ENCODE measurements at regions not wholly inside any gene's neighbourhood (a gene's known extent, or its start where the extent isn't known, plus 50 kb on each side); places are given as distances from the start of the nearest gene placed in this dataset.
"Not testable (repeated sequence)": the region's sequence is repeated elsewhere in the genome, so short reads cannot be mapped to it uniquely, and the experiment has no call there.

DNA sequence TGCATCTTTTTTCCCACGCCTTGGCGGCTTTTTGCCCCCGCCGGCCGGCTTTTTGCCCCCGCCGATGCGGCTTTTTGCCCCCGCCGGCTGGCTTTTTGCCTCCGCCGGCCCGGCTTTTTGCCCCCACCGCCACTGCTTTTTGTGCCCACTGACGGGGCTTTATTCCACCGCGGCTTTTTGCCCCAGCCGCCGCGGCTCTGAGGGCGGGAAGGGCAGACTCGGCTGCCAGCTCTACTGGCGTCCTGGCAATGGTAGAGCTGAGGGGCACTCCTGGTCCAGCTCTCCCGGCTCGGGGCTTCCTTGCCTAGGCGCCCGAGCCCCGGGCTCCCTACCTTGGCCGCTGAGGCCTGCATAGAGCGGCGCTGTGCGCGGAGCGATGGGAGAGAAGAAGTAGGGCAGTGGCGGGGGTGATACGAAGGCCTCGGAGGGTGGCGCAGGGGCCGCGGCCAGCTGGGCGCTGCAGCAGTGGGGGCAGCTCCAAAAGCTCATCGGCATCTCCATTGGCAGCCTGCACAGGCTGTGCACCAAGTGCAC, 591.4 kb downstream of the TP53TG3F start:
- Histone ChIP-seq H3K27me3 (ENCODE audit: low read depth) (no peaks in the 10 kb centered on the region), H3K4me1 (no peaks in the 10 kb centered on the region), H3K9me3 (no peaks in the 10 kb centered on the region; the same call in 1 of the 2 replicates), H3K36me3 (replicated peaks) (no peaks in the 10 kb centered on the region), H3K4me3 (no peak overlapping the region)
- in situ Hi-C loops (cut with MboI; ENCODE audit: low sequenced_read_pairs) = loop anchor here (25.0 kb wide), 1 partner anchor 111 kb away; no protein-coding TSS in a partner anchor
- no peak for DNase-seq (ENCODE audit: low spot score in 2 of 2)

- Histone ChIP-seq H3K27me3 (ENCODE audit: low read depth) (no peaks in the 10 kb centered on the region), H3K9me3 (no peaks in the 10 kb centered on the region; the same call in 1 of the 2 replicates), H3K4me3 (no peak overlapping the region), H3K36me3 (replicated peaks) (no peaks in the 10 kb centered on the region), H3K4me1 (no peaks in the 10 kb centered on the region)
- in situ Hi-C loops (cut with MboI; ENCODE audit: low sequenced_read_pairs) = loop anchor here (25.0 kb wide), 1 partner anchor 108 kb away; no protein-coding TSS in a partner anchor
- DNase-seq (ENCODE audit: low spot score in 2 of 2) = no peak
Observed at GRCh38 chr16:34054137-34054536, 594.7 kb downstream of the TP53TG3F start.

GRCh38 chr16:34054969-34055368, 595.6 kb downstream of the TP53TG3F start:
- Histone ChIP-seq H3K36me3 (replicated peaks) (no peaks in the 10 kb centered on the region), H3K4me3 (no peak overlapping the region), H3K4me1 (no peaks in the 10 kb centered on the region), H3K27me3 (ENCODE audit: low read depth) (no peaks in the 10 kb centered on the region), H3K9me3 (no peaks in the 10 kb centered on the region; the same call in 1 of the 2 replicates)
- no peak for DNase-seq (ENCODE audit: low spot score in 2 of 2)
- in situ Hi-C loops (cut with MboI; ENCODE audit: low sequenced_read_pairs) = loop anchor here (25.0 kb wide), 1 partner anchor 107 kb away; no protein-coding TSS in a partner anchor

- H3K36me3 ChIP-seq (replicated peaks); H3K9me3 ChIP-seq; H3K4me1 ChIP-seq; H3K27me3 ChIP-seq (ENCODE audit: low read depth); H3K4me3 ChIP-seq; DNase-seq (ENCODE audit: low spot score in 2 of 2): not testable (repeated sequence)
- in situ Hi-C loops (cut with MboI; ENCODE audit: low sequenced_read_pairs) = loop anchor here (25.0 kb wide), 1 partner anchor 100 kb away; no protein-coding TSS in a partner anchor
Observed at GRCh38 chr16:34062620-34063253, 603.3 kb downstream of the TP53TG3F start.

DNA sequence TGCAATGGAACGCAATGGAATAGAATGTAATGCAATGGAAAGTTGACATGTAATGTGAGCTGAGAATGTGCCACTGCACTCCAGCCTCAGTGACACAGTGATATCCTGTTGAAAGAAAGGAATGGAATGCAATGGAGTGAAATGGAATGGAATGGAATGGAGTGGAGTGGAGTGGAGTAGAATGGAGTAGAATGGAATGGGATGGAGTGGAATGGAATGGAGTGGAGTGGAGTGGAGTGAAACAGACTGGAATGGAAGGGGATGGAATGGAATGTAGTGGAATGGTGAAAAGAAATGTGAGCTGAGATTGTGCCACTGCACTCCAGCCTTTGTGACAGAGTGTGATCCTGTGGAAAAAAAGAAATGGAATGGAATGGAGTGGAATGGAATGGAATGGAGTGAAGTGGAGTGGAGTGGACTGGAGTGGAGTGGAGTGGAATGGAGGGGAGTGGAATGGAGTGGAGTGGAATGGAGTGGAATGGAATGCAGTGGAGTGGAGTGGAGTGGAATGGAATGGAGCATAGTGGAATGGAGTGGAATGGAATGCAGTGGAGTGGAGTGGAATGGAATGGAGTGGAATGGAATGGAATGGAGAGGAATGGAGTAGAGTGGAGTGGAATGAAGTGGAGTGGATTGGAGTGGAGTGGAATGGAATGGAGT, 604.2 kb downstream of the TP53TG3F start:
- not testable (repeated sequence) for H3K27me3 ChIP-seq (ENCODE audit: low read depth); H3K4me1 ChIP-seq; DNase-seq (ENCODE audit: low spot score in 2 of 2); H3K4me3 ChIP-seq; H3K9me3 ChIP-seq; H3K36me3 ChIP-seq (replicated peaks)
- in situ Hi-C loops (cut with MboI; ENCODE audit: low sequenced_read_pairs) = loop anchor here (25.0 kb wide), 1 partner anchor 99 kb away; no protein-coding TSS in a partner anchor

DNA sequence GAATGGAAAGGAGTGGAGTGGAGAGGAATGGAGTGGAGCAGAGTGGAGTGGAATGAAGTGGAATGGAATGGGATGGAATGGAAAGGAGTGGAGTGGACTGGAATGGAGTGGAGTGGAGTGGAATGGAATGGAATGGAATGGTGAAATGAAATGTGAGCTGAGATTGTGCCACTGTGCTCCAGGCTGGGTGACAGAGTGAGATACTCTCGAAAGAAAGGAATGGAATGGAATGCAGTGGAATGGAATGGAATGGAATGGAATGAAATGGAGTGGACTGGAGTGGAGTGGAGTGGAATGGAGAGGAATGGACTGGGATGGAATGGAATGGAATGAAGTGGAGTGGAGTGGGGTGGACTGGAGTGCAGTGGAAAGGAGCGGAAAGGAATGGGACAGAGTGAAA, 605.2 kb downstream of the TP53TG3F start:
- not testable (repeated sequence) for H3K36me3 ChIP-seq (replicated peaks); H3K27me3 ChIP-seq (ENCODE audit: low read depth); H3K4me1 ChIP-seq; H3K9me3 ChIP-seq; DNase-seq (ENCODE audit: low spot score in 2 of 2); H3K4me3 ChIP-seq
- in situ Hi-C loops (cut with MboI; ENCODE audit: low sequenced_read_pairs) = loop anchor here (25.0 kb wide), 1 partner anchor 98 kb away; no protein-coding TSS in a partner anchor

- H3K4me1 ChIP-seq; DNase-seq (ENCODE audit: low spot score in 2 of 2); H3K27me3 ChIP-seq (ENCODE audit: low read depth); H3K9me3 ChIP-seq; H3K36me3 ChIP-seq (replicated peaks); H3K4me3 ChIP-seq: not testable (repeated sequence)
- in situ Hi-C loops (cut with MboI; ENCODE audit: low sequenced_read_pairs) = loop anchor here (25.0 kb wide), 1 partner anchor 93 kb away; no protein-coding TSS in a partner anchor
Observed at GRCh38 chr16:34069731-34070130, 610.3 kb downstream of the TP53TG3F start.

- Histone ChIP-seq H3K9me3 (peaks cover 10% of the 10 kb centered on the region), H3K4me3 (no peak overlapping the region), H3K36me3 (replicated peaks) (no peaks in the 10 kb centered on the region), H3K27me3 (ENCODE audit: low read depth) (no peaks in the 10 kb centered on the region), H3K4me1 (no peaks in the 10 kb centered on the region)
- in situ Hi-C loops (cut with MboI; ENCODE audit: low sequenced_read_pairs) = no loop called here
- DNase-seq (ENCODE audit: low spot score in 2 of 2) = no peak
Observed at GRCh38 chr16:34078691-34079090, 619.3 kb downstream of the TP53TG3F start.

GRCh38 chr16:34085038-34085437, 625.6 kb downstream of the TP53TG3F start:
- H3K4me1 ChIP-seq; H3K36me3 ChIP-seq (replicated peaks); in situ Hi-C loops (cut with MboI; ENCODE audit: low sequenced_read_pairs); DNase-seq (ENCODE audit: low spot score in 2 of 2); H3K27me3 ChIP-seq (ENCODE audit: low read depth); H3K9me3 ChIP-seq; H3K4me3 ChIP-seq: not testable (repeated sequence)

- H3K36me3 ChIP-seq (replicated peaks); DNase-seq (ENCODE audit: low spot score in 2 of 2); H3K4me3 ChIP-seq; H3K9me3 ChIP-seq; H3K27me3 ChIP-seq (ENCODE audit: low read depth); H3K4me1 ChIP-seq; in situ Hi-C loops (cut with MboI; ENCODE audit: low sequenced_read_pairs): not testable (repeated sequence)
Observed at GRCh38 chr16:34095006-34095405, 635.6 kb downstream of the TP53TG3F start.

GRCh38 chr16:34096911-34097310, 637.5 kb downstream of the TP53TG3F start:
- in situ Hi-C loops (cut with MboI; ENCODE audit: low sequenced_read_pairs); H3K4me1 ChIP-seq; H3K4me3 ChIP-seq; H3K27me3 ChIP-seq (ENCODE audit: low read depth); H3K9me3 ChIP-seq; H3K36me3 ChIP-seq (replicated peaks); DNase-seq (ENCODE audit: low spot score in 2 of 2): not testable (repeated sequence)

GRCh38 chr16:34097326-34097725, 637.9 kb downstream of the TP53TG3F start:
- H3K27me3 ChIP-seq (ENCODE audit: low read depth); H3K36me3 ChIP-seq (replicated peaks); H3K4me1 ChIP-seq; DNase-seq (ENCODE audit: low spot score in 2 of 2); in situ Hi-C loops (cut with MboI; ENCODE audit: low sequenced_read_pairs); H3K9me3 ChIP-seq; H3K4me3 ChIP-seq: not testable (repeated sequence)

DNA sequence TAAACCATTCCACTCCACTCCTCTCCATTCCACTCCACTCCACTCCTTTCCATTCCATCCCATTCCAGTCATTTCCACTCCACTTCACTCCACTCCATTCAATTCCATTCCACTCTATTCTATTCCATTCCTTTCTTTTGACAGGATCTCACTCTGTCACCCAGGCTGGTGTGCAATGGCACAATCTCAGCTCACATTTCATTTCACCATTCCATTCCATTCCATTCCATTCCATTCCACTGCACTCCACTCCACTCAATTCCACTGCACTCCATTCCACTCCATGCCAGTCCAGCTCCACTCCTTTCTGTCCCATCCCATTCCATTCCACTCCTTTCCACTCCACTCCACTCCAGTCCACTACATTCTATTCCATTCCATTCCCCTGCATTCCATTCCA, 638.6 kb downstream of the TP53TG3F start:
- H3K36me3 ChIP-seq (replicated peaks); H3K27me3 ChIP-seq (ENCODE audit: low read depth); H3K4me3 ChIP-seq; H3K9me3 ChIP-seq; in situ Hi-C loops (cut with MboI; ENCODE audit: low sequenced_read_pairs); DNase-seq (ENCODE audit: low spot score in 2 of 2); H3K4me1 ChIP-seq: not testable (repeated sequence)

GRCh38 chr16:34099028-34099427, 639.6 kb downstream of the TP53TG3F start:
- in situ Hi-C loops (cut with MboI; ENCODE audit: low sequenced_read_pairs); H3K36me3 ChIP-seq (replicated peaks); H3K27me3 ChIP-seq (ENCODE audit: low read depth); H3K4me1 ChIP-seq; H3K9me3 ChIP-seq; H3K4me3 ChIP-seq; DNase-seq (ENCODE audit: low spot score in 2 of 2): not testable (repeated sequence)
